ENCODE measurements at regions not wholly inside any gene's neighbourhood (a gene's known extent, or its start where the extent isn't known, plus 50 kb on each side); places are given as distances from the start of the nearest gene placed in this dataset.

- DNase-seq (ENCODE audit: low read depth in 3 of 3) = no peak
Observed at GRCh38 chrX:10900585-10901289, 210.4 kb upstream of the HCCS start.

- no peak for DNase-seq (ENCODE audit: low read depth in 3 of 3)
Observed at GRCh38 chrX:10901290-10901633, 209.9 kb upstream of the HCCS start.

- DNase-seq (ENCODE audit: low read depth in 3 of 3) = no peak
Observed at GRCh38 chrX:10902001-10902400, 209.1 kb upstream of the HCCS start.

GRCh38 chrX:10903523-10903922, 207.6 kb upstream of the HCCS start:
- DNase-seq (ENCODE audit: low read depth in 3 of 3) = no peak

- no peak for DNase-seq (ENCODE audit: low read depth in 3 of 3)
Observed at GRCh38 chrX:10904220-10904619, 206.9 kb upstream of the HCCS start.

GRCh38 chrX:10906866-10907265, 204.3 kb upstream of the HCCS start:
- no peak for DNase-seq (ENCODE audit: low read depth in 3 of 3)

- no peak for DNase-seq (ENCODE audit: low read depth in 3 of 3)
Observed at GRCh38 chrX:10922159-10922558, 189.0 kb upstream of the HCCS start.

- no peak for DNase-seq (ENCODE audit: low read depth in 3 of 3)
Observed at GRCh38 chrX:10922835-10923234, 188.3 kb upstream of the HCCS start.

- DNase-seq (ENCODE audit: low read depth in 3 of 3) = no peak
Observed at GRCh38 chrX:10923466-10923865, 187.7 kb upstream of the HCCS start.

GRCh38 chrX:10926404-10926803, 184.7 kb upstream of the HCCS start:
- no peak for DNase-seq (ENCODE audit: low read depth in 3 of 3)

GRCh38 chrX:10926891-10927290, 184.2 kb upstream of the HCCS start:
- no peak for DNase-seq (ENCODE audit: low read depth in 3 of 3)

- no peak for DNase-seq (ENCODE audit: low read depth in 3 of 3)
Observed at GRCh38 chrX:10929747-10930146, 181.4 kb upstream of the HCCS start.

- DNase-seq (ENCODE audit: low read depth in 3 of 3) = no peak
Observed at GRCh38 chrX:10930151-10930550, 181.0 kb upstream of the HCCS start.

GRCh38 chrX:10931976-10932375, 179.2 kb upstream of the HCCS start:
- no peak for DNase-seq (ENCODE audit: low read depth in 3 of 3)

- DNase-seq (ENCODE audit: low read depth in 3 of 3) = no peak
Observed at GRCh38 chrX:10932842-10933440, 178.2 kb upstream of the HCCS start.

GRCh38 chrX:10935501-10935900, 175.6 kb upstream of the HCCS start:
- no peak for DNase-seq (ENCODE audit: low read depth in 3 of 3)

- no peak for DNase-seq (ENCODE audit: low read depth in 3 of 3)
Observed at GRCh38 chrX:10936976-10937375, 174.2 kb upstream of the HCCS start.

- DNase-seq (ENCODE audit: low read depth in 3 of 3) = no peak
Observed at GRCh38 chrX:10938365-10938923, 172.7 kb upstream of the HCCS start.

GRCh38 chrX:10939424-10939823, 171.7 kb upstream of the HCCS start:
- no peak for DNase-seq (ENCODE audit: low read depth in 3 of 3)

- DNase-seq (ENCODE audit: low read depth in 3 of 3) = no peak
Observed at GRCh38 chrX:10944136-10944885, 166.8 kb upstream of the HCCS start.

GRCh38 chrX:10945498-10945897, 165.6 kb upstream of the HCCS start:
- no peak for DNase-seq (ENCODE audit: low read depth in 3 of 3)

GRCh38 chrX:10949541-10949940, 161.6 kb upstream of the HCCS start:
- no peak for DNase-seq (ENCODE audit: low read depth in 3 of 3)

GRCh38 chrX:10952619-10953018, 158.5 kb upstream of the HCCS start:
- no peak for DNase-seq (ENCODE audit: low read depth in 3 of 3)
